GM21529 (cell line): ENCODE measurements at regions not wholly inside any gene's neighbourhood (a gene's known extent, or its start where the extent isn't known, plus 50 kb on each side); places are given as distances from the start of the nearest gene placed in this dataset.

Experiments
- ATAC-seq: cut with Tn5 transposase; IDR thresholded peaks from one replicate; pipeline ENCODE4 v1.9.1; 2021; ENCODE audit not compliant: unreplicated experiment

GRCh38 chr5:133905424-133905823 lies 63.0 kb downstream of the C5orf15 start:
- no peak for ATAC-seq

GRCh38 chr5:133904641-133905040 lies 63.8 kb downstream of the C5orf15 start:
- no peak for ATAC-seq

- no peak for ATAC-seq
Measured at GRCh38 chr5:133902511-133903118, 65.8 kb downstream of the C5orf15 start.

- no peak for ATAC-seq
Measured at GRCh38 chr5:133900534-133901270, 67.7 kb downstream of the C5orf15 start.

GRCh38 chr5:133899506-133899905 lies 68.9 kb downstream of the C5orf15 start:
- ATAC-seq = no peak

- no peak for ATAC-seq
Measured at GRCh38 chr5:133898440-133898839, 70.0 kb downstream of the C5orf15 start.

GRCh38 chr5:133897431-133897830 lies 71.0 kb downstream of the C5orf15 start:
- ATAC-seq = no peak

- no peak for ATAC-seq
Measured at GRCh38 chr5:133896873-133897272, 71.6 kb downstream of the C5orf15 start.

- no peak for ATAC-seq
Measured at GRCh38 chr5:133895979-133896845, 72.2 kb downstream of the C5orf15 start.

- ATAC-seq = no peak
Measured at GRCh38 chr5:133894143-133894542, 74.3 kb downstream of the C5orf15 start.

- no peak for ATAC-seq
Measured at GRCh38 chr5:133892774-133893173, 75.7 kb downstream of the C5orf15 start.

- no peak for ATAC-seq
Measured at GRCh38 chr5:133892306-133892705, 76.1 kb downstream of the C5orf15 start.

- ATAC-seq = no peak
Measured at GRCh38 chr5:133891390-133891789, 77.0 kb downstream of the C5orf15 start.

GRCh38 chr5:133890776-133891280 lies 77.6 kb downstream of the C5orf15 start:
- ATAC-seq = no peak

- no peak for ATAC-seq
Measured at GRCh38 chr5:133890314-133890713, 78.1 kb downstream of the C5orf15 start.

GRCh38 chr5:133889271-133889905 lies 79.0 kb downstream of the C5orf15 start:
- ATAC-seq = no peak

- no peak for ATAC-seq
Measured at GRCh38 chr5:133888625-133888991, 79.8 kb downstream of the C5orf15 start.

GRCh38 chr5:133885566-133885965 lies 82.9 kb downstream of the C5orf15 start:
- ATAC-seq = no peak

GRCh38 chr5:133884569-133885311 lies 83.7 kb downstream of the C5orf15 start:
- no peak for ATAC-seq

- no peak for ATAC-seq
Measured at GRCh38 chr5:133883916-133884315, 84.5 kb downstream of the C5orf15 start.
